ENCODE measurements at regions not wholly inside any gene's neighbourhood (a gene's known extent, or its start where the extent isn't known, plus 50 kb on each side); places are given as distances from the start of the nearest gene placed in this dataset.

- H3K36me3 ChIP-seq (ENCODE audit: control insufficient read depth in 3 of 3, insufficient read depth in 3 of 3, low read length in 3 of 3) = no peaks in the 10 kb centered on the region
- no peaks in the 10 kb centered on the region for H3K4me1 ChIP-seq (ENCODE audit: control insufficient read depth in 3 of 3, insufficient read depth in 3 of 3, low read length in 3 of 3)
- no peak overlapping the region for H3K9ac ChIP-seq (ENCODE audit: low read depth in 1 of 3, low read length in 3 of 3)
- no peaks in the 10 kb centered on the region for H3K9me3 ChIP-seq (ENCODE audit: control insufficient read depth in 3 of 3, low read length in 3 of 3)
- no peaks in the 10 kb centered on the region for H3K27me3 ChIP-seq (ENCODE audit: control insufficient read depth in 3 of 3, insufficient read depth in 3 of 3, low read length in 3 of 3)
- H3K4me3 ChIP-seq (ENCODE audit: low read length in 3 of 3) = no peak overlapping the region
- H3K27ac ChIP-seq (ENCODE audit: low read depth, low read length) = no peak overlapping the region
Measured at GRCh38 chr6:66948106-66948505, 1241.1 kb upstream of the EYS start.

GRCh38 chr6:66940003-66940402 lies 1233.0 kb upstream of the EYS start:
- Histone ChIP-seq H3K27me3 (ENCODE audit: control insufficient read depth in 3 of 3, insufficient read depth in 3 of 3, low read length in 3 of 3) (peaks cover 0 to 2% (median 0%) of the 10 kb centered on the region in 3 donors), H3K9ac (ENCODE audit: low read depth in 1 of 3, low read length in 3 of 3) (no peak overlapping the region), H3K4me3 (ENCODE audit: low read length in 3 of 3) (no peak overlapping the region), H3K4me1 (ENCODE audit: control insufficient read depth in 3 of 3, insufficient read depth in 3 of 3, low read length in 3 of 3) (no peaks in the 10 kb centered on the region), H3K27ac (ENCODE audit: low read depth, low read length) (no peak overlapping the region), H3K9me3 (ENCODE audit: control insufficient read depth in 3 of 3, low read length in 3 of 3) (peaks cover 0 to 7% (median 0%) of the 10 kb centered on the region in 3 donors), H3K36me3 (ENCODE audit: control insufficient read depth in 3 of 3, insufficient read depth in 3 of 3, low read length in 3 of 3) (no peaks in the 10 kb centered on the region)

- Histone ChIP-seq H3K4me3 (ENCODE audit: low read length in 3 of 3) (no peak overlapping the region), H3K27me3 (ENCODE audit: control insufficient read depth in 3 of 3, insufficient read depth in 3 of 3, low read length in 3 of 3) (peaks cover 0 to 2% (median 0%) of the 10 kb centered on the region in 3 donors), H3K27ac (ENCODE audit: low read depth, low read length) (no peak overlapping the region), H3K9me3 (ENCODE audit: control insufficient read depth in 3 of 3, low read length in 3 of 3) (peaks cover 0 to 7% (median 0%) of the 10 kb centered on the region in 3 donors), H3K9ac (ENCODE audit: low read depth in 1 of 3, low read length in 3 of 3) (no peak overlapping the region), H3K36me3 (ENCODE audit: control insufficient read depth in 3 of 3, insufficient read depth in 3 of 3, low read length in 3 of 3) (no peaks in the 10 kb centered on the region), H3K4me1 (ENCODE audit: control insufficient read depth in 3 of 3, insufficient read depth in 3 of 3, low read length in 3 of 3) (no peaks in the 10 kb centered on the region)
Measured at GRCh38 chr6:66937180-66937579, 1230.2 kb upstream of the EYS start.

- Histone ChIP-seq H3K27ac (ENCODE audit: low read depth, low read length) (no peak overlapping the region), H3K4me3 (ENCODE audit: low read length in 3 of 3) (no peak overlapping the region), H3K27me3 (ENCODE audit: control insufficient read depth in 3 of 3, insufficient read depth in 3 of 3, low read length in 3 of 3) (peaks cover 0 to 2% (median 0%) of the 10 kb centered on the region in 3 donors)
Measured at GRCh38 chr6:66935612-66936011, 1228.6 kb upstream of the EYS start.

GRCh38 chr6:66931787-66932186 lies 1224.8 kb upstream of the EYS start:
- Histone ChIP-seq H3K27ac (ENCODE audit: low read depth, low read length) (no peak overlapping the region), H3K9ac (ENCODE audit: low read depth in 1 of 3, low read length in 3 of 3) (no peak overlapping the region), H3K9me3 (ENCODE audit: control insufficient read depth in 3 of 3, low read length in 3 of 3) (peaks cover 0 to 3% (median 2%) of the 10 kb centered on the region in 3 donors), H3K4me1 (ENCODE audit: control insufficient read depth in 3 of 3, insufficient read depth in 3 of 3, low read length in 3 of 3) (no peaks in the 10 kb centered on the region), H3K36me3 (ENCODE audit: control insufficient read depth in 3 of 3, insufficient read depth in 3 of 3, low read length in 3 of 3) (no peaks in the 10 kb centered on the region), H3K4me3 (ENCODE audit: low read length in 3 of 3) (no peak overlapping the region), H3K27me3 (ENCODE audit: control insufficient read depth in 3 of 3, insufficient read depth in 3 of 3, low read length in 3 of 3) (peaks cover 0 to 1% (median 0%) of the 10 kb centered on the region in 3 donors)

More at GRCh38 chr6:66935612-66936011, 1228.6 kb upstream of the EYS start:
- Histone ChIP-seq H3K9ac (ENCODE audit: low read depth in 1 of 3, low read length in 3 of 3) (no peak overlapping the region), H3K4me1 (ENCODE audit: control insufficient read depth in 3 of 3, insufficient read depth in 3 of 3, low read length in 3 of 3) (no peaks in the 10 kb centered on the region), H3K9me3 (ENCODE audit: control insufficient read depth in 3 of 3, low read length in 3 of 3) (peaks cover 0 to 7% (median 0%) of the 10 kb centered on the region in 3 donors), H3K36me3 (ENCODE audit: control insufficient read depth in 3 of 3, insufficient read depth in 3 of 3, low read length in 3 of 3) (no peaks in the 10 kb centered on the region)

- Histone ChIP-seq H3K4me1 (ENCODE audit: control insufficient read depth in 3 of 3, insufficient read depth in 3 of 3, low read length in 3 of 3) (no peaks in the 10 kb centered on the region), H3K9me3 (ENCODE audit: control insufficient read depth in 3 of 3, low read length in 3 of 3) (peaks cover 2 to 4% (median 4%) of the 10 kb centered on the region in 3 donors), H3K27ac (ENCODE audit: low read depth, low read length) (no peak overlapping the region), H3K27me3 (ENCODE audit: control insufficient read depth in 3 of 3, insufficient read depth in 3 of 3, low read length in 3 of 3) (no peaks in the 10 kb centered on the region), H3K9ac (ENCODE audit: low read depth in 1 of 3, low read length in 3 of 3) (no peak overlapping the region), H3K36me3 (ENCODE audit: control insufficient read depth in 3 of 3, insufficient read depth in 3 of 3, low read length in 3 of 3) (no peaks in the 10 kb centered on the region), H3K4me3 (ENCODE audit: low read length in 3 of 3) (no peak overlapping the region)
Measured at GRCh38 chr6:66930559-66931290, 1223.7 kb upstream of the EYS start.

GRCh38 chr6:66926060-66926459 lies 1219.0 kb upstream of the EYS start:
- Histone ChIP-seq H3K27ac (ENCODE audit: low read depth, low read length) (no peak overlapping the region), H3K27me3 (ENCODE audit: control insufficient read depth in 3 of 3, insufficient read depth in 3 of 3, low read length in 3 of 3) (no peaks in the 10 kb centered on the region), H3K9me3 (ENCODE audit: control insufficient read depth in 3 of 3, low read length in 3 of 3) (peaks cover 7 to 12% (median 8%) of the 10 kb centered on the region in 3 donors)

GRCh38 chr6:66913657-66914056 lies 1206.6 kb upstream of the EYS start:
- Histone ChIP-seq H3K27ac (ENCODE audit: low read depth, low read length) (no peak overlapping the region), H3K9ac (ENCODE audit: low read depth in 1 of 3, low read length in 3 of 3) (no peak overlapping the region), H3K27me3 (ENCODE audit: control insufficient read depth in 3 of 3, insufficient read depth in 3 of 3, low read length in 3 of 3) (no peaks in the 10 kb centered on the region), H3K9me3 (ENCODE audit: control insufficient read depth in 3 of 3, low read length in 3 of 3) (no peaks in the 10 kb centered on the region), H3K4me1 (ENCODE audit: control insufficient read depth in 3 of 3, insufficient read depth in 3 of 3, low read length in 3 of 3) (no peaks in the 10 kb centered on the region), H3K4me3 (ENCODE audit: low read length in 3 of 3) (no peak overlapping the region), H3K36me3 (ENCODE audit: control insufficient read depth in 3 of 3, insufficient read depth in 3 of 3, low read length in 3 of 3) (no peaks in the 10 kb centered on the region)

More at GRCh38 chr6:66926060-66926459, 1219.0 kb upstream of the EYS start:
- Histone ChIP-seq H3K36me3 (ENCODE audit: control insufficient read depth in 3 of 3, insufficient read depth in 3 of 3, low read length in 3 of 3) (no peaks in the 10 kb centered on the region), H3K4me3 (ENCODE audit: low read length in 3 of 3) (no peak overlapping the region), H3K9ac (ENCODE audit: low read depth in 1 of 3, low read length in 3 of 3) (no peak overlapping the region), H3K4me1 (ENCODE audit: control insufficient read depth in 3 of 3, insufficient read depth in 3 of 3, low read length in 3 of 3) (no peaks in the 10 kb centered on the region)

- H3K27ac ChIP-seq (ENCODE audit: low read depth, low read length) = no peak overlapping the region
- H3K9ac ChIP-seq (ENCODE audit: low read depth in 1 of 3, low read length in 3 of 3) = no peak overlapping the region
- peaks cover 0 to 4% (median 2%) of the 10 kb centered on the region in 3 donors for H3K9me3 ChIP-seq (ENCODE audit: control insufficient read depth in 3 of 3, low read length in 3 of 3)
- no peaks in the 10 kb centered on the region for H3K4me1 ChIP-seq (ENCODE audit: control insufficient read depth in 3 of 3, insufficient read depth in 3 of 3, low read length in 3 of 3)
- H3K36me3 ChIP-seq (ENCODE audit: control insufficient read depth in 3 of 3, insufficient read depth in 3 of 3, low read length in 3 of 3) = no peaks in the 10 kb centered on the region
- no peak overlapping the region for H3K4me3 ChIP-seq (ENCODE audit: low read length in 3 of 3)
- no peaks in the 10 kb centered on the region for H3K27me3 ChIP-seq (ENCODE audit: control insufficient read depth in 3 of 3, insufficient read depth in 3 of 3, low read length in 3 of 3)
Measured at GRCh38 chr6:66902457-66902856, 1195.4 kb upstream of the EYS start.

- no peaks in the 10 kb centered on the region for H3K27me3 ChIP-seq (ENCODE audit: control insufficient read depth in 3 of 3, insufficient read depth in 3 of 3, low read length in 3 of 3)
- no peaks in the 10 kb centered on the region for H3K36me3 ChIP-seq (ENCODE audit: control insufficient read depth in 3 of 3, insufficient read depth in 3 of 3, low read length in 3 of 3)
- H3K27ac ChIP-seq (ENCODE audit: low read depth, low read length) = no peak overlapping the region
- H3K4me3 ChIP-seq (ENCODE audit: low read length in 3 of 3) = no peak overlapping the region
- no peak overlapping the region for H3K9ac ChIP-seq (ENCODE audit: low read depth in 1 of 3, low read length in 3 of 3)
- peaks cover 0 to 5% (median 2%) of the 10 kb centered on the region in 3 donors for H3K9me3 ChIP-seq (ENCODE audit: control insufficient read depth in 3 of 3, low read length in 3 of 3)
- H3K4me1 ChIP-seq (ENCODE audit: control insufficient read depth in 3 of 3, insufficient read depth in 3 of 3, low read length in 3 of 3) = no peaks in the 10 kb centered on the region
Measured at GRCh38 chr6:66900133-66901083, 1193.4 kb upstream of the EYS start.
